COLO668 (cell line): ENCODE measurements at regions not wholly inside any gene's neighbourhood (a gene's known extent, or its start where the extent isn't known, plus 50 kb on each side); places are given as distances from the start of the nearest gene placed in this dataset.
"Not testable (repeated sequence)": the region's sequence is repeated elsewhere in the genome, so short reads cannot be mapped to it uniquely, and the experiment has no call there.

Experiments used
- DNase-seq: peaks from one replicate; lab custom pipeline; 2025; ENCODE audit not compliant: unreplicated experiment; lab: John Stamatoyannopoulos, UW

DNA sequence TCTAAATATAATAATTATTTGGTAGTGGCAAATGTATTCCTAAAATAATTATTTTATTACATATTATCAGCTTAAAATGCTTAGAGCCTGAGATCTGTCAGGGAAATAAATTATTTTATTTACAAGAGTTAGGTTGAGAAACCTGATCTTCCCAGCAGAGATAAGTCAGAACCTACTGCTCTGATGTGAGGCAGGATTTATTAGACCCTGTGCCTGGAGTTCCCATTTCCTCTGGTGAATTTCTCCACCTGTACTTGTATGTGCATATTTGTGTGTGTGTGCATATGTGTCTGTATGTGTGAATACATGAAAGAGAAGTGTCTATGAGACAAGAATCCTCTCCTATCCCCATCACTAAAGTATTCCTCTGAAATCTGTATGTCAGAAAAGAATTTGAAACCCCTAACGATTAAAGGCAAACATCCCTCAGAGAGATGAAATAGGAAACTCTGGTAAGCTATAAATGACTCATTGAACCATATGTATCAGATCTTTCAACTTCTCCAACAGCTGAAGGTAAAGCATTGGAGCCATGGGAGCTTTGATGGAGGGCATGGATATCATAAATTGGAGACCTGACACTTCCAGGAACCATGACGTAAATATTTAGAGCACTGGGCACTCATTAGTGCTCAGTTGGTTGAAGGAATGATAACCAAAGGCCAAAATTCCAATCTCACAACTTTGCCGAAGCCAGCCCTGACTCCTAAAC lies 190.9 kb downstream of the XPNPEP1 start:
- DNase-seq = no peak

DNA sequence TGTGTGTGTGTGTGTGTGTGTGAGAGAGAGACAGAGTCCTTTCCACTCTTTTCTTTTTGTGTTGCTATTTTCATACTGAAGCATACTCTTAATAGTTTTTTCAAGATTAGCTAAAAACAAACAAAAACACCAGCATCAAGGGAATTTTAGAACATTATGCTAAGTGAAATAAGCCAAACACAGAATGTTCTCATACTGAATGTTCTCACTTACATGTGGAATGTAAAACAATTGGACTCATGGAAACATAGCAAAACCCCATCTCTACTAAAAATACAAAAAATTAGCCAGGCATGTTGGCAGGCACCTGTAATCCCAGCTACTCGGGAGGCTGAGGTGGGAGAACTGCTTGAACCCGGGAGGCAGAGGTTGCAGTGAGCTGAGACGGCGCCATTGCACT lies 193.4 kb downstream of the XPNPEP1 start:
- DNase-seq = not testable (repeated sequence)

DNA sequence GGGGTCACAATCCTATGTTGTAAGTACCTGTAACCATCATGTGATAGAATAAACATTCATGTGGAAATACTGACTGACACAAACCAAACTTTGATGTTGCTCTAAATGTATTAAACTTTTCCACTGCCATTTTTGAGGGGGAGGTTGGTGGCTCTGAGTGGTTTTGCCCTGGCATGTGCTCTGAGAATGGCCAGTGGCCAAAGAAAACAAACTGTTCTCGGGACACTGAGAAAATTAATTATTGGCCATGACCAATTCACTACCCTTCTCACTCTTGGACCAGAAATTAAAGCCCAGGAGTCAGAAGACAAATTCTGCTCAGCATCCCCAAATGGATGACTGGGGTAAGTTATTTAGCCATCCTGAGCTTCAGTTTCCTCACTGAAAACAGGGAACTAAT lies 195.9 kb downstream of the XPNPEP1 start:
- no peak for DNase-seq

DNA sequence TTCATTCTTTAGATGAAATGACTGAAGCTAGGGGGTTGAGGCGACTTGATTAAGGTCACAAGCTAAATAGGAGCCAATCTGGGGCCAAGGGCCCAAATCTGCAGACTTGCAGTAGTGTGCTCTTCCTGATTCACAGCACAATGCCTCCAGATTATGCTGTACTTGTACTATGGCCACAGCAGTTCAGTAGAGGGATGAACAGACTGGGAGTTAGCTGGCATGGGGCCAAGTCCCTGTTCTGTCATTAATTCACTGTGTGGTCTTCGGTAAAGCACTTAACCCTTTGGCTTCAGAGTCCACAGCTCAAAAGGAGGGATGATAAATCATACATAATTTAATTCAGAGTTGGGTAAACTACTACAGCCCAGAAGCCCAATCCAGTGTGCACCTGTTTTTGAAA lies 196.8 kb downstream of the XPNPEP1 start:
- DNase-seq = peak; percentile 56

DNA sequence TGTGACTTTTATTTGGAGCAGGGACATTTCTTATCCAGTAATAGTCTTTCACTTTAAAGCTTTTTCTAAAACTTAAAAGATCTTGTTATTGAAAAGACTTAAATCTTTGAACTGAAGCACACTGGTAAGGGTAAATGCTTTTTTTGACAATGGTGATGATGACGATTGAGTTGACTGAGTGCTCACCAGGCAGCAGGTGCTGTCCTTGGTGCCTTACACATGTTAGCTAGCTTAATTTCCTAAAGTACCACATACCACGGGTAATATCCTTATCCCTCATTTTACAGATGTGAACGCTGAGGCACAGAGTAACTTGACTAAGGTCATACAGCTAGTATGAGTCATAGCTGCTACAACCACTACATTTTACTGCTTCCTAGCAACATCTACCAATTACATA lies 200.0 kb downstream of the XPNPEP1 start:
- no peak for DNase-seq

DNA sequence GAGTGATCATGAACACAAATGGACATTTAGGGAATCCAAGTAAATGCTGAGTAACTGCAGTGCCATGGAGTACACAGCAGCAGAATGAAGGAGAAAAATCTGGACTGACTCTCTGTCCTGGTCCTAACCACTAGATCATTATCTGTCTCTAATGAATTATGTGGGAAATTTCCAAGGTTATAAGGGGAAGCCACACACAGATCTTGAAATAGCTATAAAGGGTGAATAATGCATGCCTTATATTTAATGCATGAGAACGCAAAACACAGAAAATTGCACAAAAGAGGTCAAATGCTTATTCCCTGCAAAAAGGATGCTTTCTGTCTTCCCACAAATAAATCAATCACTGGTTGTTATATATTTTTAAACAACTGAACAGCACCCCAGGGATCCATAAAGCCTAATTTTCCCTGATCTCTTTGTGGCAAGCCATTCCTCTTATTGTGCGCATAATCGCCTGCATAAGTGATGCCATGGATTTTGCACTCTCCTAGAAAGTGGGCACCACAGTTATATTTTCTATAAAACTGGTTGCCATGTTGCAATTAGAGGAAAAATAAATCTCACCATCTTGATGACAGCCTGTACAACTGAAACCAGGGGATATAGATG lies 201.8 kb downstream of the XPNPEP1 start:
- no peak for DNase-seq

DNA sequence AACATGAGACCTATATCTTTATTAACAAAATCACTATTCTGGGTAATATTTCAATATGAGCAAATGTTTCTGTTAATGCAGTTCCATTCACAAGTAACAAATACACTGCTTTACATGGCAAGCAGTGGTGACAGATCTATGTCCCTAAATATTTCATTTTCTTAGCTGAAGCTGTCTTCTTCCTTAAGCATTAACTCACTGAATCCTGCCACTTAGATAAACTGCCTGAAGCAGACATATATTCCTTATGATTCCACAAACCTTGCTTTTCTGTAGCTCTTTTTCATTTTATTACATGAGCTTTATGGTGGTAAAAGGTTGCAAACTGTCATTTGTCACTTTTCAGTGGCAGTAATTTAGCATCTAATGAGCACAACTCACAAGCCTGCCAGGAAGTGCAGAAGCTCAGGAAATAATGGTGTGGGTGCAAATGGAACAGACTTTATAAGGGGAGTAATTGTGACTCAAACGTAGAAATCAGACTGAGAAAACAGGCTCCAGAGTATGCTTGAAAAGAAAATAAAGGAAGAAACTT lies 217.2 kb downstream of the XPNPEP1 start:
- DNase-seq = no peak

DNA sequence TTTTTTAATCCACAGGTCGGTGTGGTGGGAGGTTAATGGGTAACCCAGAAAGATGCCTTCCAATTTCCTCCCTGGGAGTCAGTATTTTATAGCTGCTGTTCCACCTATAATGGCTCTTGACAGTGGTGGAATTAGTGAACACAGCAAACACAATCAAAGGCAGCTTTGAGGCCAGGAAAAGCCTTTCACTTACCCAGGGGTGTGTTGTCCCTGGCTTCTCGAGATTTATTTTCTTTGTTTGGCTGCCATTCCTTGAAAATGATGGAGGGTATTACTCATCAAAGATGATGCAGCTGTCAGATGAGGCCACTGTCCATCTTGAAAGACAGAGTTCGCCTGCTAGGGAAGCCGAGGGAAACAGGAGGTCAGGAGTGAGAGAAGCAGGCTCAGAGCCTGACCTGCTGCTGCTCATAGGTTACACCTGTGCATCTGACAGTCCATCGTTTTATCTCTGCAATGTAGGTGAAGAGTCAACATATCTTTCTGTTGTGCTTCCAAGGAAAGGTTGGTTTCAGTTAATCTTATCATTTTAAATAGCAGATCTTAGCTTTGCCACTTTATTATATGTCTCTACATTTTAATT lies 221.6 kb downstream of the XPNPEP1 start:
- DNase-seq = no peak

DNA sequence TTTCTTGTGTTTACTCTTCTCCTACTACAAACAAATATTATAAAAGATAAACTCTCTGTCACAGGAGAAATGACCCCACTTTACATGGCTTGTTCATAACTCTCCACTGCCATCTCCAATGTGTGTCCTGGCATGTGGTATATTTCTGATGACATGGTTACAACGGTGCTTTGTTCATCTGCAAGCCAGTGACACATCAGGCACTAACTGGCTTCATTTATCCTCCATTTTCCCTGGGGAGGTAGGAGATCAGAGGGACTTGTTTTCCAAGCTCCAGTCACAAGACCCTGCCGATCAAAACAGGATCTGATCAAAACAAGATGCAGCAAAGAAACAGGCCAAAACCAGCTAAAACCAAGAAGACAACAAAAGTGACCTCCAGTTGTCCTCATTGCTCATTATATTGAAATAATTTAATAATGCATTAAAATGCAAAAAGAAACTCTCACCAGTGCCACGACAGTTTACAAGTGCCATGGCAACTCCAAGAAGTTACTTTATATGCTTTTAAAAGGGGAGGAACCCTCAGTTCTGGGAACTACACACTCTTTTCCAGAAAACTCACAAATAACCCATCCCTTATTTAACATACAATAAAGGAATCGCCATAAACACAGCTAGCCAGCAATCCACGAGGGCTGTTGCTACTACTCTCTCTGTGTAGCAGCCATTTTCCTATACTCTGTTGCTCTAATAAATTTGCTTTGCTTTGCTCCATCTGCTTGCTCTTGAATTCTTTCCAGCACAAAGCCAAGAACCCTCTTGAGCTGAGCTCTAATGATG lies 224.2 kb downstream of the XPNPEP1 start:
- DNase-seq = no peak

DNA sequence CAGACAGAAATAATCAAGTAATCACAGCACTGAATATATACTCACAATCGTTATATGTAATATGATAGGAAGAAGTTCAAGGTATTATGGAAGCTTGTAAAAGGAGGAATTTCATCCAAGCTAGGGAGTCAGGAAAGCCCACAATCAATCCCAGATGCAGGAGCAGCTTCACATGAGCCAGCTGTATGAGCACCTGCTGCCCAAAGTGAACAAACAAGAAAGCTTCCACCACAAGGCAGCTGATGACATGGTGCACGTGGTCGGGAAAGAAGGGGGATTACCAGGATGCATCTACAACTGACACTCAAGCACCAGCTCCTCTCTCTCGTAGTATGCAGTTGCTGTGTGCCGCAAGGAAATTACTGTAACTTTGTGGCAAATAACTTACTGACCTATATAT lies 225.2 kb downstream of the XPNPEP1 start:
- peak; percentile 71 for DNase-seq

DNA sequence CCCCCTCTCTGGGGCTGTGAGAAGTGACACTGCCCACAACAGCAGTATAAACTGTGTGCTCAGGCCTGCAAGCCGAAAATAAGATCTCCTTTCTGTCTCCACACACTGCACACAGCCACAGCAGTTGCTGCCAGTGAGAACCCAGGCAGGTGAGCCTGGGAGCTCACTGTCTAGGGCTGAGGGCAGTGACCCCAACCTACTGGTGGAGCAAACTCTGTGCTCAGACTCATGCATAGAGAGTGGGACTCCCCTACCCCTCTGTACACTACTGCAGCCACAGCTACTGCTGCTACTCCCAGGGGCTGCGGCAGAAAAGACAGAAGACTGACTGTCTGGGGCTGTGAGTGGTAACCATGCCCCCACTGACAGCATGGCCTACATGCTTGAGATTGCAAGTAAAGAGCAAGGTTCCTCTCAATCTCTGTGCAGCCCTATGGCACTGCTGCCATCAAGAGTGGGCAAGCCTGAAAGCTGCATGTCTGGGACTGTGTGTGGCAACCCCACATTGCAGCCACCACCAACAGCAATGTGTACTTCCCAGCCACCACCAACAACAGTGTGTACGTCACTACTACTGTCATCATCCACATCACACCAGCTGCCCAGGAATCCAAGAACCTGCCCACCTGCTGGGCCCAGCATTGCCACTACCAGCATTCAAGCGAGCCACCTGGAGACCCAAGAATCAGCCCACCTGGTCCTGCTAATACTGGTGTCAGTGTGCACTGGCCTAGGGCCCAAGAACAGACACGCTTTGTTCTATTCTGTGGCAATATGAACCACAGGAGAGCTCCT lies 226.1 kb downstream of the XPNPEP1 start:
- peak; percentile 60 for DNase-seq

DNA sequence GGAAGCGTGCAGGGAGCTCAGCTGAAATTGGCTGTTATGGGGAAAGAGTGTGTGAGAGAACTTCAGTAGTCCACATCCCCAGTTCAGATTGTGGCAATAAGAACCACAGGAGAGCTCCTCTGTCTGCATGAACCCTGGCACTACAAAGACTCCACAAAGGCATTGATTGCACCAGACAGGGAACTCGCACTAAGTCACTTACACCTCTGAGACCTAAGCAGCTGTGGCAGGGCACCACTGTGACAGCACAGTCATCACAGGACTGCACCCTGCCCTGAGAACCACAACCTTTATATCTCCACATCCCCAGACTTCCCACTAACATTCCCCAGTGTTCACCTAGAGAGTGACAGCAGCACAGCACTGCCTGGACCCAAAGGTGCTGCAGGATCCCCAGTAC lies 226.8 kb downstream of the XPNPEP1 start:
- DNase-seq = no peak

DNA sequence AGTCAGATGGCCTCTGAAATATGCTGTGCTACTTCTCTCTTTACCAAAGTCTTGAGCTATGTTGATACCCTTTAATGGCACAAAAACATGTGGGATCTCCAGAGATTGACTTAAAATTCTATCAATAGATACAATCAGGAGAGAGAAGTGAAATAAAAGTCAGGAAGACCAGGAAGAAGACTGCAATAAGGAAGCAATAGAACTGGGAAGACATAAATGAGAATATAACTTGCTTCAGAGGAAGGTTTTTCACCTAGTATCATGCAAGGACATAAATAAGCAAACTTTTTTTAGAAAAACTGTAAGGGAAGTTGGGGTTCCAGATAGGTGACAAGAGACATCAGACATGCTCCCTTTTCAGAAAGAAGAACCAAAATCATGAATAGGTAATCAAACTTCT lies 227.3 kb downstream of the XPNPEP1 start:
- no peak for DNase-seq

DNA sequence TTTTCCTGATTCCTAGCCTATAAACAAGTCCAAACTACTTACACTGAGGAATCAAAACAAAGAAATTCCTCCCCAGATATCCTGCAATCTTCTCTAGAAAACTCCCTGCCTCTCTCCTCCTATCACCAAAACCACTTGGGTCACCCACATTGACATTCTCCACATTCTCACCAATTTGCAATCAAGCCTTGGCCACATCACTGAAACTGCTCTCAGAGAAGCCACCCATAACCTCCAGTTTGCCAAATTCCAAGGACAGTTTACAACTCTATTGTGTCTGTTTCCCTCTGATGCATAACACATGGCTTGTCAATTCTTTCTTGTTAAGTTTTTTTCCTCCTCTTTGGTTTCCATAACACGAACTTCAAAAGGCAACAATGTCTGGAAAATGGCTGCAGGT lies 233.5 kb downstream of the XPNPEP1 start:
- no peak for DNase-seq

DNA sequence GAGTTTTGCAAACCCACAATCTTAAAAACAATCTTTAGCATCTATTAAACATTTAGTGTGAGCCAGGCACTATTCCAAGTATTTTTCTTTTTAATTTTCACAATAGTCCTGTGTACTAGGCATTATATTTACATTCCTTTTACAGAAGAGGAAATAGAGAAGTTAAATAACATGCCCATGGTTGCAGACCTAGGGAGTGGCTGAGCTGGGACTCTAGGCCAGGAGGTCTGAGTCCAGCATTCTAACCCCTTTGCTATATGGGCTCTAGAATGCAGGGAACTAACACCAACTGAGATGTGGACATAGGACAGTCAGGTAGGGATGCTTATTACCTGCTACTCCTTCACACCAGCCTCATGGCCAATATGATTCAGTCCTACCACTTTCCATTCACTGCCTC lies 243.8 kb downstream of the XPNPEP1 start:
- DNase-seq = no peak

DNA sequence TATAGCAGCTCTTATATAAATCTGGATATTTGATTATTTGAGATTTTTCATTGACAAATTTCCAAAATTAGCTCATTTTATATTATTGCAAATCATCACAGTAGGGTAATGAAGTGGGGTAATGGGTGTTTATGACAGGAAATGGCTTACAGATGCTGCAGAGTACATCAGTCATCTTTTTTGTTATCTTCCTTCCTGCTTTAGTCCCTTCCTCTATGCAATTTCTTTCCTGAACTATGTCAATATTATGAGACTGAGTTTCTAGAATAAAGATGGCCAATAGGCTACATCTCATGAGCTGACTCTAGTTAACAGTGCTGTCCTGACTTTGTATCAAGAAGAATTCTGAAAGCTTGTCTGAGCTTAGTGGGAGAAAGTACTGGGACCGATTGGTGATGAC lies 244.5 kb downstream of the XPNPEP1 start:
- no peak for DNase-seq

DNA sequence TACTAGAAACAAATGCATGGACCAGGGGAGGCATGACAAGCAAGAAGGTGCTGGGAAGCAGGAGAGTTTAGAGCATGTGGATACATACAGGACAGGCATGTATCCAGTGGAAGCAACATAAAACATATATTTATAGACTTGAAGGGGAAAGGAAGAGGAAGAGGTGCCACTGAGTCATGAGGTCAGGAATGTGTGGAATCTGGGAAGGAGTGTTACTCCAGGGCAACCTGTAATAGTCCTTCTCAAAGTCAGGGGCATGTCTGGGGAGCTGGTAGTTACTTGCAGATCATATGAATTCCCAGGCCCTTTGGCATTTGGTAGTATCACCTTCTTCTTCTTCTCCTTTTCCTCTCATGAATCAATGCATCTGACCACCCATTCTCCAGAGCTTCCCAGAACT lies 246.6 kb downstream of the XPNPEP1 start:
- no peak for DNase-seq

DNA sequence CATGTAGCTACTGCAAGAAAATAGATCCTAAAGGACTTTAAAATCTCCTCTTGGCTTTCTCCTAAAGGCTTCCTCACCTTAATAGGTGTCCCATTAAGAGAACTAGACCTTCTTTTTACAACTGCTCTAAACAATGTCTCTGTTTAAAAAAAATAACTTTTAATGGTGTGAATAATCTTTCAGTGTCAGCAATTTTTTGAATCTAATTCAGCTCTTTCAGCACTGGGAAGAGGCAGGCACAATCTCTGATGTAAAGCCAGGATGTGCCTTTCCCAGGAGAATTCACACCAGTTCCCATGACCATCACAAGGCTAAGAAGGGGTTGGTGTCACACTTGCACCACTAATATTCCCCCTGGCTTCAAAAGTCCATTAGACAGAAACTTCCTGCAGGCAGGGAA lies 254.6 kb downstream of the XPNPEP1 start:
- no peak for DNase-seq

DNA sequence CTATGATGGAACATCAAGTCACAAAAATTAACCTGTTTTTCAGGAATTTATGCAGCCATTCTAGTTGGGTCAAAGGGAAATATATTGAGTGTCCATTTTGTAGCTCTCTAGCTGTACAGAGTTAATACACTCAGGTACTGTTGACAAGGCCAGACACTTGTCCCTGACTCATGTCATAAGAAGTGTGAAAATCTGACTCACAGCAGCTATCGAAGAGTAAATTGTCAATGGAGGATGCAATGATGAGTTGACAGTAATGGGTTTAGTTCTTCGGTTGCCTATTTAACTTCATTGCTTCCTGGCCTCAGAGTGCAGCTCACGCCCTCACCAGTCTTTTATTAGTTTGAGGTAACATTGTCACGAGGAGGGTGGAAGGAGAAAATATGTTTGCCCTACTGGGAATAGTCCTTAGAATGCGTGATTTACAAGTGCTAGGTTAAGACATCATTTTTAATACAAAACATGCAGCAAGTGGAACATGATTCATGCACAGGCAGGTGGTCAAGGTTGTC lies 255.1 kb downstream of the XPNPEP1 start:
- DNase-seq = no peak

DNA sequence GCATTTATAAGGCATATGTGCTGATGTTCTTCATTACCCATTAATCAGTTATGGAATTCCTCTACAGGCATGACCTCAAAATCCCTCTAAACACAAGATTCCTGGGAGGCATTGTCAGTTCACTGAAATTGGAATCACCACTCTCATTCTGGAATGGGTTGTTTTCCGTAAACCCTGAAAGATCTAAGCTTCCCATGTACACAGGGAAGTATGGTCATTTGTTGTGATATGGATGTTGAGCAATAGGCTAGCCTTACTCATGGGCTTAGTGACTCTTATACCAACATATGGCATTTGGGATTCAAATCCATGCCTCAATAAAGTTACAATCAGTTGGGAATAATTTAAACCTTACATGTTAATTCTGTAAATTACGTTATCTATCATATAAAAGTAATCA lies 258.0 kb downstream of the XPNPEP1 start:
- no peak for DNase-seq

DNA sequence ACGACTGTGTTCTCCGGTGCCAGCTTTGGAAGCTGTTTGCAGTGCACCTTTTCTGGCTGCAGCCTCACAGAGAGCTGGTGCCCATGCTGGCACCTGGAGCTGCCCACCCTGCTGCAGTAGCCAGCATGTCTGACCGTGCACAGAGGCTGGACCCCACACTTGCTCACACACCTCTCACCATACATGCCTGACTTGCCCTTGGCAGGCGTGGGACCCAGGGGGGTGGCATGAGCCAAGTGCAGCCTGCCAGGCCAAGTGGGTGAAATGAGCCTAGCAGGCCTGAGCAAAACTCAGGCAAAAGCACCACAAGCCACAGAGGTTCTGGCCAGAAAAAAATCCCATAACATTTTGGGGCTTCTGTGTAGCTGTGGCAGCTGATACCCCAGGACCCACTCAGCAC lies 258.8 kb downstream of the XPNPEP1 start:
- DNase-seq = no peak
